T47D (cell line): ENCODE measurements at regions not wholly inside any gene's neighbourhood (a gene's known extent, or its start where the extent isn't known, plus 50 kb on each side); places are given as distances from the start of the nearest gene placed in this dataset.

Source experiments
- DNase-seq, 2 experiments: peaks; one replicate each; pipeline versions ENCODE4 v3.0.0 to v3.0.0-alpha.2; 2011 to 2012; ENCODE audit warnings: low read depth in 1 of 2, low spot score in 1 of 2
- JUND ChIP-seq: IDR thresholded peaks from 2 replicates; pipeline ENCODE4 v1.6.1; 2012; ENCODE audit warnings: low read depth
- in situ Hi-C: cut with HindIII; loops from 2 replicates; pipeline ENCODE4 v1.10.0; 2016; ENCODE audit warnings: low sequenced_read_pairs, low pct_unique_long_range_greater_than_20kb

DNA sequence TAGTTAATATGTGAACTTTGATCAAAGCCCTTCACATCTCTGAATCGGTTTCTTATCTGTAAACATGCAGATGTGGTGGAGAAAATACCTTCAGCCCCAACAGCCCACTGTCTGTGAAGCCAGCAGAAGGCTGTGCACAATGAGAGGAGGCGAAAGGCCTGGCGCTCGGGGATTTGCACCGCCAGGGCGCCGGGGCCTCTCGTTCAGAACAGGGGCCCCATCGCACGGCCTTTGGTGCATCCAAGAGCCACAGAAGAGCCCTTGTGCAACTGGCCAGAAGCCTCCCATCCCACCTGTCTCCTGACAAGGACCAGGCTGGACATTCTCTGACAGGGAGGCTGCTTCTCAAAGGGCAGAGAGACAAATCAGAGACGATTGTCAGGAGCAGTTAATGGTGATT, 407.2 kb upstream of the MYT1L start:
- in situ Hi-C loops = no loop called here
- TF ChIP-seq JUND = no peak
- DNase-seq = no peak

DNA sequence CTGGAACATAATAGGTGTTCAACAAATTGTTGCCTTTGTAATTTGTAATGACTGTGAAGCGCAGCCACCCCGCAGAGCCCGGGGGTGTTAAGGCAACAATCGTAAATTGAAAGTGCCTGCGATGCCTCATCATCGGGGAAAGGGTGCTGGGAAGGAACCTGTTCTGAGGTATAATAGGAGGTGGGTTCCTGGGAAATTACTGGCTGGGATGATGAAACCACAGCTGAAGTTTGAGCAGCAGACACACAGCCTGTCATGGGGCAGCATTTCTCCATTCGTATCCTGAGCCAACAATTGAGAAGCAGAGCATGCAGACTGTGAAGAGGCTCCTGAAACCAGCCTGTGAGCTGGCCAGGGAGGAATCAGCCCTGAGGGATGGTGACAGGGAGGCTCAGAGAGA, 404.0 kb upstream of the MYT1L start:
- no peak for TF ChIP-seq JUND
- no peak for DNase-seq
- in situ Hi-C loops = no loop called here

DNA sequence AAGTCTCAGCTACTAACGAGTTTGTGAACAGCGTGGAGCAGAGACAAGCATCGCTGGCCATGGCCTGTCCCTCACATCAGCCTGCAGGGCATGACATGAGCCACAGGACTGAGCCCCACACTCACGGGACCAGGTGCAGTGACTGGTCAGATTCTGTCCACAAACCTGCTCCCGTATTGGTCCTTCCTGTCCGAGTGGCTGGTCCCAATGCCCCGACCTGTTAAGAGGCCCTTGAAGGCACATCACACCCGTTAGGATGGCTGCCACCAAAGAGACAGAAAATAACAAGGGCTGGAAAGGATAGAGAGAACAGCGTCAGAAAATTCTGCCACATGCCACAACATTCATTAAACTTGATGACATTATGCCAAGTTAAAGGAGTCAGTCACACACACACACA, 403.2 kb upstream of the MYT1L start:
- no peak for DNase-seq
- TF ChIP-seq JUND = no peak
- in situ Hi-C loops = no loop called here

DNA sequence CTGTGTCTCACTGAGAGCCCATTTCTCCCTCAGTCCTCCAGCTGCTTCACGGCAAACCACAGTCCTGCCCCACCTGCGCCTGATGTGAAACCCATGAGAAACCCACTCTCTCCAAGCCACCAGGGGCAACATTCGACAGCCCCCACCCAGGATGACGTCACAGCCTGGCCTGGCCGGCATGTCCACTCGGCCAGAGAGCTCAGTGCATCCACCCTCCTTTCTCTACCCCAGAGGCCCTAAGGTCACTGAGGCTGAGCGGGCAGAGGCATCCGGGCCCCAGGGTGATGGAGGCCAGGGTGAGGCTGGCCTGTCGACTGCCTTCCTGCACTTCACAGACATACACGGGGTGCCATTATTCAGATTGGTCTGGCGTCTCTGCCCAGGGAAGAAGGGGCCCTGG, 402.7 kb upstream of the MYT1L start:
- in situ Hi-C loops = no loop called here
- DNase-seq = no peak
- TF ChIP-seq JUND = no peak

DNA sequence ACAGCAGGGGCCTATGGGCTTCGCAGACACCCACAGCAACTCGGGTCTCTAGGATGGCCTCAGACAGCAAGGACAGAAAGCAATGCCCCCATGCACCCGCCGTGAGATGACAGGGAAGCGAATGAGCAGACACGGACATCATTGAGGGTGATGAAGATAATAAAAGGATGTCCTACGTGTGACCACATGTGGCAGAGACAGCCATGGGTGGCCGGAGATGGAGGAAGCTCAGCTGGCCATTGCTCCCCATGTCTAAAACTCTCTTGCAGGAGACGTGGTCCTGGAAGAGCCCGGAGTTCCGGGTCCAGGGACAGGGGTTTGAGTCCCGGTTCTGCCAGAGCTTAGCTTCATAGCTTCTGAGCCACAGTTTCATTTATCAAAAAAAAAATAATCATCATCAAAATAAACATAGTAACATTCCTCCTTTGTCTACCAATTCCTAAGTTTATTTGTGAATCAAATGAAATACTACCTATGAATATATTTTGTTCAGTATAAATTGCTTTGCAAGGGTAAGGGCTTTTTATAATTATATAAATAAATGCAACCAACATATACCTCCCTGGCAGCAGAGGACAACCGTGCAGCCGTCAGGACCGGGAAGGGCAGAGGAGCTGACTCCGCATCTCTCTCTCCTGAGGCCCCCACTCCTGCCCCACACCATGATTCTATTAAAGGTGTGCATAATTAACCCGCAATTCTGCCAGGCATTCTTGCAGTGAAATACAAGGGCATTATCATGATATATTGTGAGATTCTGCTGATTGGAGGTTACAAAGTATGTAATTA, 401.4 kb upstream of the MYT1L start:
- TF ChIP-seq JUND = no peak

DNA sequence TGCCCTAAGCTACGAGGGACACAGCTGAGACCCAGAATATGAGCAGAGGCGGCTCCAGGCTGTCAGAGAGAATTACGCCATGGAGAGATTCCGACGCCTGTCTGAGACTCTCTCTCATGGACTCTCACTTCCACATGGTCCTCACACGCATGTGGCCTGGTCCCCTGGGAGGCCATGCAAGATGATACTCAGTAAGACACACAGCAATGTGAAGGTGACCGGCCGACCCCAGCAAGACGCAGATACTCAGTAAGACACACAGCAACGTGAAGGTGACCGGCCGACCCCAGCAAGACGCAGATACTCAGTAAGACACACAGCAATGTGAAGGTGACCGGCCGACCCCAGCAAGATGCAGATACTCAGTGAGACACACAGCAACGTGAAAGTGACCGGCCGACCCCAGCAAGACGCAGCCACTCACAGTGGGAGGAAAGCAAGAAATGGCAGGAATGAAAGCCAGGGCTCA, 400.8 kb upstream of the MYT1L start:
- in situ Hi-C loops = no loop called here
- no peak for DNase-seq
- no peak for TF ChIP-seq JUND

More for the DNA sequence above, 401.4 kb upstream of the MYT1L start:
- in situ Hi-C loops = no loop called here
- no peak for DNase-seq

DNA sequence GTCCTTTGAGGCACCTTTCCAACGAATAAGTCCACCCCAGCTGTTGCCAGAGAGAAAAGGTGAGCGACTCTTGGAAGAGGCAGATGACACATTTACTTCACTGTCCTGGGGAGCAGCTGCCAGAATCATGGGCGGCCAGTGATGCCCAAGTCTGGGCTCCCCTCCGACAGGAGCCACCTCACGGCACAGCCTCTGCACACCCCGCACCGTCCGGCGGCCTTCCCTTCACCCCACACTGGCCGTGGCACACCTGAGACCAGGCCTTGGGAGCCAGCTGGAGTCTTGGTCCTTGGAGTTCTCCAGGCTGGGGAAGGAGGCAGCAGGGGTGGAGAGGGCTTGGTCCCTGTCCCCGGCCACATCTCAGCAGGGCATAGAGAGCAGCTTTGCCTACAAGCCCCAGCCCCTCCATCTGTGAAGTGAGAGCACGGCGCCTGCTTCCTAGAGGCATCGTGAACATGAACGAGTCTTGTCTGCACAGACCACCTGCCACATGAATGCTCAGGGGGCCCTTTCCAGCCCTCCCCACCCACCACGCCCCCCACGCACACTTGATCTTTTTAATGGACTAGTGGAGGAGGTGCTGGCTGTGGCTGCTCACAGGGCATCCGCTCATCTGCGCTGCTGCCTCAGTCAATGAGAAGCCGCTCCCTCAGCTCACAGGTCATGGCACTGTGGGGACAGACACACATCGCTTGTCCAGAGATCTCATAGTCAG, 400.2 kb upstream of the MYT1L start:
- in situ Hi-C loops = no loop called here
- no peak for TF ChIP-seq JUND
- no peak for DNase-seq

DNA sequence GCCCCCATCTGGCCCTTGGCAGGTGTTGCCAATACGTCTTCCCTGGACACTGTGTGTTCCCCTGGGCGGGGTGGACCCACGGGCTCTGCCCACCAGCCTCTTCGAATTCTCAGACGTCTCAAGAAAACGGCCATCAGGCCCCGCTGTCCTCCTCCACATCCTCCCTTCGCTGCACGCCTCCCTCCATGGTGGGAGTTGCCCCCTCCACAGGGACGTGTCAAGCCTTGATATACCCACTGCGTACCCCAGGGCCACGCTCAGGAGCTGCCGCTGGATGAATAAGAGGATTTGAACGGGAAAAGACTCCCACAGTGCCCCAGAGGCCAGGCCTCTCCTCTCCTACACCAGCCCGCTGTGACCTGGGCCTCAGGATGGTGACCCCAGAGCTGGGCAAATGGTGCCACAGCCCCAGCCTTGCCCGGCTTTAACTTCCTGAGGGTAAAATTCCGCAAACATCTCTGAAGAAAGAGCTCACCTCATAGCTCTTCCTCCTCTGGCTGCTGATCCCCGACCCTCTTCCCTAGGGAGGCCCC, 399.3 kb upstream of the MYT1L start:
- in situ Hi-C loops = no loop called here
- TF ChIP-seq JUND = no peak
- no peak for DNase-seq

DNA sequence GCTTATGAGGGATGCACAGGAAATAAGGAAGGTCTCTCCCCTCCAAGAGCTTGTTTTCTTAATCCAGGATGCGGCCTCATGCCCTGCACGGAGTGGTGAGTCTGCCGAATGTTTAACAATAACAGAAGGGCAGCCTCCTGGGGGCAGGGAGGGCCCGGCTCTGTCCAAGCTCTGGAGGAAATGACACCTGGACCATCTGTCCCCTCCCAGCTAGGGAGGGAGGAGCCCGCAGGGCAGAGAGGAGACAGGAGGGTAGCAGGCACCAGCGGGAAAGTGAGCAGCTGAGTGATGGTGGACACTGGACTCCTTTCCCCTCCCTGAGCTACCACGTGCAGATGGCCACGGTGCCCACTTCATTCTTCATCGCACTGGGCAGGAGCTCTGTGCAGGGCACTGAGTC, 398.2 kb upstream of the MYT1L start:
- no peak for DNase-seq
- in situ Hi-C loops = no loop called here
- TF ChIP-seq JUND = no peak

DNA sequence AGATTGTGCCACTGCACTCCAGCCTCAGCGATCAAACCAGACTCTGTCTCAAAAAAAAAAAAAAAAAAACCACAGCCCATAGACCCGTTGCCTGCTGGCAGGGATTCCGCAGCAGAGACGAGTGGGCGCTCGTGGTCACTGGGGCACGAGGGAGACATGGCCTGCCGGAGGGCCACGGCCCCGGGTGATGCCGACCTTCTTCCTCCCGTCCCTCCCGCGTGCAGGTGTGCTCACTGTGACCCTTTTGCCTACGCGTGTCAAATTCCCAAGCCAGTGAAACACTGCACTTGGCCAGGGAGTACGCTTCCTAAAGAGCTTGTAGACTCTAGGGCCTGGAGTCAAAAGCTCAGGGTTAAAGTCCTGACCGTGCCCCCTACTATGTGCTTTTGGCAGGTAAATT, 397.6 kb upstream of the MYT1L start:
- in situ Hi-C loops = no loop called here
- no peak for DNase-seq
- TF ChIP-seq JUND = no peak

DNA sequence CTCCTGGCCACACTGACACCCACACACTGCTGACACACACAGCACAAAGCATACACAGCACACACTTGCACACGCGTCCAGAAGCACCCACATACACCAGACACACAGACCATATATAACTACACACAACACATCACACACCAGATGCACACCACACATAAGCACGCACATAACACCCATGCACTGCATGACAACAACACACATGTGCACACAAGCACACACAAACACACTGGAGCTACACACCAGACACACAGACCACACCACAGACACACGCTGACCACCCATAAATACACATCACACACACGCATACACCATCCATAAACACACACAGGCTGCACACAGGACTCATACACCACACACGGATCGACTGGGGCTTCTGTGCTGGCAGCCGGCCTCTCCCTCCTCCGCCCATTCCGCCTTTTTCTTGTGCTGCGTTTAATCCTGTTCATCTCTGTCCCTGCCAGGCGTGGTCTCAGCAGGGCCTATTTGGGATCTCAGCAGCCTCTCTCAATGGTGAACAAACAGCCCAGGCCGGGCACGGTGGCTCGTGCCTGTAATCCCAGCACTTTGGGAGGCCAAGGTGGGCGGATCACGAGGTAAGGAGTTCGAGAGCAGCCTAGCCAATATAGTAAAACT, 396.9 kb upstream of the MYT1L start:
- DNase-seq = no peak
- in situ Hi-C loops = no loop called here
- no peak for TF ChIP-seq JUND

DNA sequence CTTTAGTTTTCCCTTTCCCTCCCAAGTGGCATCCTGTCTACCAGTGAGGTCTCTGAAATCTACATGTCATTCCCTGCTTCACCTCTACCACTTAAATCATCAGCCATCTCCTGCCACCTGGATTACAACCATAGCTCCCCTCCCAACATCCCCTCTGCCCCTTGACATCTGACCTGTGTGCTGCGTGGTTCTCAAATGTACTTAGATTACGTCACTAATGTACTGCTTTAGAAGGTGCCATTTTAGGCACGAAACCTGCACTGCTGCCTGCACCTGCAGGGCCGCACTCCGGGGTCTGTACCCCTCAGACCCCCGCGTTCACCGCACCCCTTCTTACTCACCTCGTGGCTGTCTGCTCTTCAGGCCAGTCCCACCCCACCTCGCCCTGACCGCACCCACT, 395.1 kb upstream of the MYT1L start:
- in situ Hi-C loops = no loop called here
- DNase-seq = no peak
- no peak for TF ChIP-seq JUND

DNA sequence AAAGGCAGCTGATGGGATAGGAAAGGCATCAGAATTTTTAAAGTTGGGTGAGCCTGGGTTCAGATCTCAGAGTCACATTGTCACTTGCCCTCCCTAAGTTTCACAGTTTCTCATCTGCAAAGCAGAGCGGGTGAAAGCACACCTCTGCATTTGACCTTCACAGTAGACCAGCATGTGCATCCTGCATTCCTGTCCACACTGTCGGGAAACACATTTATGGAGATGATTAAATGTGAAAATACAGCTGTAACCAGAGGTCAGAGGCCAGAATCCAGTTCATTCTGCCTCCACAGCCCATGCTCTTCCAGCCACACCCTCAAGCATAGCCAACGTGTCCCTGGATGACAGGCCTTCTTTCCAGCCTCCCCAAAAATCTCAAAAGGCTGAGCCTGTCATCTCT, 392.0 kb upstream of the MYT1L start:
- DNase-seq = no peak
- in situ Hi-C loops = no loop called here
- no peak for TF ChIP-seq JUND
